GM19455 (cell line): ENCODE measurements at regions not wholly inside any gene's neighbourhood (a gene's known extent, or its start where the extent isn't known, plus 50 kb on each side); places are given as distances from the start of the nearest gene placed in this dataset.
A peak's percentile ranks its signal among the peaks of the same experiment; 100 is the strongest.

ENCODE experiments used
- ATAC-seq: cut with Tn5 transposase; IDR thresholded peaks from one replicate; pipeline ENCODE4 v1.9.1; 2021; ENCODE audit not compliant: unreplicated experiment

DNA sequence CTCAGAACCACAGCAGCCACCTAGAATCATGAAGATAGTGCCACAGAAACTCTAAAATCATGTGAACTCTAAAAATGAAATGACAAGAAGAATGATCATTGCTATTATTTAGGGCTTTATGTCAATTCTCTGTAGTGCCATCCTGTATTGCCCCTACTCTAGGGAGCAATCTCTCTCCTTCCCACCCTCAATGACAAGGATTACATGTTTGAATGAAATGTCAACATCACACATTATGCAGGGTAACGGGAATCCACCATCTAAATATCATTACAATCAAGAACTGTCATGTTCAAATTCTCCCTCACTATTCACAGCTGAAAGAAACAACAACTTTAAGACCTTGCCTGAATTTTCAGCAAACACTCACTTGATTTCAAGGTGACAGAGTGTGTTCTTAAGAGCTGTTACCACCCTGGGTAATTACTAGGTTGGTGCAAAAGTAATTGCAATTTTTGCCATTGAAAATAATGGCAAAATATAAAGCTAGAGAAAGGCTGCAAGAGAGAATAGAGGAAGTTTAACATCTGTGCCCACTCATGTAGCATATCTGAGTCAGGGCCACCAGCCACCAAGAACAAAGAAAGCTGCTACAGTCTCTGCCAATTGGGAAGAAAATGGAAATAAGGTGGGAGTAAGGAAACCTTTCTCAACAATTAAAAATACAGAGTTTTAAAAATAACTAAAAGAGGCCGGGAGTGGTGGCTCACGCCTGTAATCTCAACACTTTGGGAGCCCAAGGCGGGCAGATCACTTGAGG, 112.8 kb upstream of the PSMD7 start:
- no peak for ATAC-seq

DNA sequence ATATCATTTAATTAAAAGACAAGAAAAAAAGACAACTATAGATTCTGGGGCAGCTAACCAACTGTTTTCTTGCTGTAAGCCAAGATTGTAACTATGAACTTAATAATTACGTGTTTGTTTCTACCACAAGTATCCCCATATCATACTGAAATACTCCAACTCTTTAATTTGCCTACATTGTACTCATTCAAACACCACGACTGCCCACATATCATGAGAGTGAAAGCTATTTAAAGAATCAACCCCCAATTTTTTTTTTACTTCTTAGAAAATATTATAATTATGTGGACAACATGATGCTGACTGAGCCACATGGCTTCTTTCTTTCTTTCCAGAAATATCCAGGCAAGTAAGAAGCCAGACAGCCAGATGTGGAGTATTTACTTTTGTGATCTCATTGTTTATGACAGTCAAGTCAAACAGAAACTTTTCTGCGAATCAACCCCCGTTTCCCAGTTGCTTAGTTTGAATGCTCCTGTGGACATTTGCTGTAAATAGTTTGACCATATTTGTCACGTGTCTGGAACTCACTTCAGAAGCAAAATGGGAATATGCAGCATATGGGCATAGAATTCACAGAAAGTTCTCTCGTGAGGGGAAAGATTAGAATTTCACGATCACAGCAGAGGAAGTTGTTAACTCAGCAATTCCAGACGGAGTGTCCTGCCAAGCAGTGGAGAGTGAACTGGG, 126.8 kb upstream of the PSMD7 start:
- ATAC-seq = no peak

DNA sequence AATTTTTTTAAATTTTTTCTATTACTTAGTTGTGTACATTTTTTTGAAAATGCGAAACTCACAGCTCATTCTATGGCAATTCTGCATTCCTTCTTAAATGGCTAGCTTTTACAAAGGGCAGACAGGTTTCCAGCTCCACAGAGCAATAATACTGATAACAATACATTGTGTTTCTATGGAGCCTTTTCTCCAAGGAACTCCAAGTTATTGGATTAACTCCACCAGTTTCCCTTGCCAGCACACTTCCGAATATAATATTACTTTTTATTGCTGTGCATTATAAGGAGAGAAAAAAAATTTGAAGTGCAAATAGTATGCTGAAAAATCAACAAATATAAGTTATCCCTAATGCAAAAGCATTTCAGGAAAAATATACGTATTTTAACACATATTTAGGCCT, 127.5 kb upstream of the PSMD7 start:
- no peak for ATAC-seq

DNA sequence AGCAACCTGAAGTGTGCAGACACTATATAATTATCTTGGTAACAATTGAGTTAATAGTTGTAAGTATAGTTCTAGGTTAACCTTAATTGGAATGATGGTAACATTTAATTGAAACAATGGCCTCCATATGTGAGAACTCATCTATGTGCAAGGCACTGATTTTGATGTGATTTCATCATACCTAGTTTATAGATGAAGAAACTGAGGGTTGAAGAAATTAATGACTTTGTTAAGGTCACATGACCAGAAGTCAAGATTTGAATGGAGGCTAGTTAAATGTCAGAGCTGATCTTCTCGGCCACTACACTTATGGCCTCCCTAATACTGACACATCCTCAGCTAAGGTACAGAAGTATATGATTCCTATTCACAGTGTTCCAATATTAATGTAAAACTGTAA, 128.2 kb upstream of the PSMD7 start:
- ATAC-seq = no peak

DNA sequence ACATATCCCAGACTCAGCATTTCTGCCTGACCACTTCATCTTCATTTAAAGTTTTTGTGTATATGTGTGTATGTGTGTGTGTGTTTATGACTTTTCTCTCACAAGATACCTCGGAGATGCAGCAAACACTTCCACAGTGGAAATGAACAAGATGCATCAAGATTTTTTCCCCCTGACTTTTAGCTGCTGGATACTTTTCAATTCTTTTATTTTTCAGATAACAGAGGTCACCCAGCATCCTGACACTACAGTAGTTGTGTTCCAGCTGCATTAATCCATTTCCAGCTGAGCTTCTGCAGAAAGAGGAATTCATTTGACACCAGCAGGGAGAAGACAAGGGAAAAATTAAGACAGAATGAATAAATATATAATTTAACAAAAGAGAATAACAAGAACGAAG, 130.2 kb upstream of the PSMD7 start:
- no peak for ATAC-seq

DNA sequence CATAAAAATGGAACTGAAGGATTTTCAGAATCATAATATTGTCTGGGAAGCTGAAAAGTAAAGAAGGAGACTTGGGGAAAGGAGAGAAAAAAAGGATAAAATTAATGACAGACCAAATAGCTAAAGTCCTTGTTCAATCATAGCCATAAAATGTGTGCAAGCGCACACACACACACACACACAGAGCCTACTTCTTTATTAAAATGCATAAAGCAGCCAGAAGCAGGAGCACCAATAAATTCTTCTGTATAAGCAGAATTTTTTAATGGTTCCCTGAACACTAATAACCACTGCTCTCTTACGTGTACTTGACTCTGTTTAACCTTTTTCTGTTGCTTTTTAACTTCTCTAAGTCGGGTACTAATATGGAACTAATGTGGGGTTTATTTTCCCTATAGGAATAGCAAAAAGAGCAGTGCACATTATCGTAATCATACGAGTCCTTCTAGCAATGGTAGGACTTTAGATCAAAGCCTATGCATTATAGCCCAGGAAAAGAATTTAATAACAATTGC, 131.0 kb upstream of the PSMD7 start:
- ATAC-seq = no peak

DNA sequence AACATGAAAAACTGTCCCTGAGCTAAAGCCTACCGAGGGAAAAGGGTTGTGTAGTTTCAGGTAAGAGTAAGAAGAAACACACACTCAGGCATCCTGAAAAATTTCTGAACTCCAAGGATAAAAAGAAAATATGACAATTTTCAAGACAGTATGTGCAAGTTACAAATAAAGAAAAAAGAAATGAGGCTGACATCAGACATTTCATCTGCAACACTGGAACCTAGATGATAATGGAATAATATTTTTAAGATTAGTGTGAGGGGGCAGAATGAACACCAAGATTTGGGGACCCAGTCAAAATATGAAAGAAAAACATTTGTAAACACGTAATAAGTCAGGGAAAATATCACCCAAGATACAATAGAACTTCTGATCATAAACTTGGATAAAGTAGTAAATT, 135.9 kb upstream of the PSMD7 start:
- no peak for ATAC-seq

DNA sequence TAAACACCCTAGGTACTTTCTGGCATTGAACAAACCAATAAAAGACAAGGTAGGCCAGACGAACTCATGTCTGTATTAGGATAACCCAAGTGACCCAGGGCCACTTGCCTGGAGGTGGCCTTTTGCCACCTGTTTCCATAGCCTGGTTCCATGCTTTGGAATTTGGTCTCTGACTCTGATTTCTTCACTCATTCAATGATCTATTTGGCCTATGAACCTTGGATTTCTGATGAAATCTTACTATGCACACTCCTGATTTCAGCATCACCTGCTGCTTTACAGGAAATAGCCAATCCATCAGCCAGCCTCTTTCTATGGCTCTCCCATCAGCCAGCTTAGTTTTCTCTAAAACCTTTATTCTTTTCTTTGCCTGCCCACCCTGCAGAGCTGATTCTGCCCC, 142.8 kb upstream of the PSMD7 start:
- ATAC-seq = no peak

DNA sequence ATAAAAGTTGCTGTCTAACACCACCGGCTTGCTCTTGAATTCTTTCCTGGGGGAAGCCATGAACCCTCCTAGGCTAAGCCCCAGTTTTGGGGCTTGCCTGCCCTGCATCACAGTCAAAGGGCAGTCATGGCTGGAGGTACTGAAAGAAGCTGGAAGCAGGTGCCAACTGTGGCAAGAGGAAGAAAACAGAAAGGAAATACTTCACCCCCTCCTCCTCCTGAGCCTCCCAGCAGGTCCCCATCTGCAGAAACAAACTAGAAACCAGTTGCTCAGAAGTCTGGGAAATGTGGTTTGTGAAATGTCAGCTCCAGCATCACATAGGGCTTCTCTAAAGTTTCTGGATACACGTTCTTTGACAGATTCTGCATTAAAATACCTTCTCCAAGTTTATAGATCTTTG, 150.0 kb upstream of the PSMD7 start:
- ATAC-seq = no peak

DNA sequence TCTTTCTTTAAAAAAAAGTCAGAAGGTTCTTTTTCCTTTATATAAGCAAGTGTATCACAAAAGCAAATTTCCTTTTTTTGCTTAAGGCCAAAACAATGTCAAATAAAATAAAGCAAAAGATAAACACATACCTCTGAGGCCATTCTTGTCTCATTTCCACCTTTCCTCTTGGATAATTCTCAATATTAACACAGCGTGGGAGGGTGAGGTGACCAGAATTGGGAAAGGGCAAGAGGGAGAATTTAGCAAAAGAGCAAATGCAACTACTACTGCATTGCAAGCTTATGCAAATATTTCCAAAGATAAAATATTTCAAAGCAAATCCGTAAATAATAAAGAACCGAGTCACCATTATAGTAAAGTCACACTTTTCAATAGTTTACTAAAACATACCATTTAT, 153.4 kb upstream of the PSMD7 start:
- ATAC-seq = no peak

DNA sequence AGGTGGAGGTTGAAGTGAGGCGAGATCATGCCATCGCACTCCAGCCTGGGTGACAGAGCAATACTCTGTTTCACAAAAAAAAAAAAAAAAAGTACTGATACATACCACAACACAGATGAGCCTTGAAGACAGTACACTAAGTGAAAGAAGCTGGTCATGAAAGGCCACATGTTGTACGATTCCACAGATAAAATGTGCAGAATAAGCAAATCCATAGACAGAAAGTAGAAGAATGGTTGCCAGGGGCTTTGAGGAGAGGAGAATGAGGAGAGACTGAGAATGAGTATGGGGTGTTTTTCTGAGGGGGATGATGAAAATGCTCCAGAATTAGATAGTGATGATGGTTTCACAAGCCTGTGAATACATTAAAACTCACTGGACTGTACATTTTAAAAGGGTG, 155.6 kb upstream of the PSMD7 start:
- ATAC-seq = no peak

DNA sequence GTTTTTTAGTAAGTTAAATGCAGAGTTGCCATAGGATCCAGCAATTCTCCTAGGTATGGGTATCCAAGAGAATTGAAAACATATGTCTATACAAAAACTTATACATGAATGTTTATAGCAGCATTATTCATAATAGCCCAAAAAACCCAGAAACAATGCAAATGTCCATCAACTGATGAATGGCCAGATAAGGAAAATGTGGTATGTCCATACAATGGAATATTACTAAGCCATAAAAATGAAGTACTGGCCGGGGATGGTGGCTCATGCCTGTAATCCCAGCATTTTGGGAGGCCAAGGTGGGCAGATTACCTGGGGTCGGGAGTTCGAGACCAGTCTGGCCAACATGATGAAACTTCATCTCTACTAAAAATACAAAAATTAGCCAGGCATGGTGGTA, 156.1 kb upstream of the PSMD7 start:
- ATAC-seq = no peak

DNA sequence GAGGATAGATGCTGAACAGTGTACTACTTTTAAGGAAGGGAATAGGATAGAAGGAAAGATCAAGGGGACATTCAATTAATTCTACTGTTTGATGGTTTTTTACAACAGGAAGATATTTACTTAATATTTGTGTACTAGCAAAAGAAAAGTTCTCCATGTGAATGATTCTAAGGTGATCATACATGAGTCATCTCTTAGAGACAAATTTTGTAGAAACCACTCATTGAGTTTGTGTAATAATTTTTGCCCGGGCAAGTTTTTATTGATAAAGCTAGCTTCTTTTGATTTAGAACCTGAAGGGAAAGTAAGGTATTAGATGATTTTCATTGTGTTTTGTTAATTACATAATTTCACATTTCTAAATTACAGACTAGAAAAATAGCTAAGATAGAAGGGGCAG, 172.8 kb upstream of the PSMD7 start:
- ATAC-seq = no peak

DNA sequence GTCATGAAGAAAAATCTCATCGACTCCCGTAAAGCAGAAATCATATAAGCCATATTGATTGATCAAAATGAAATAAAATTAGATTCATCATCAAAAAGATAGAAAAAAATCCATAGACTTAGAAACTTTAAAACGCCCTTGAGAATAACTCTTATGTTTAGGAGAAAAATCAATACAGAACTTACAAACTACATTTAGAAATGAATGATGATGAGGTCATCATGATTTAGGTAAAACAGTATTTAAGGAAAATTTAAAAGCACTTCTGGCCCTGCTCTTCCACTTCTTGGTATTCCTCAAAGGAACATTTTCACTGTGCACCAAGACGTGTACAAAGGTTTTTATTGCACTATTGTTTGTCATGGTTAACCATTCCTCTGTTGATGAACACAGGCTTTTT, 173.4 kb upstream of the PSMD7 start:
- ATAC-seq = no peak

DNA sequence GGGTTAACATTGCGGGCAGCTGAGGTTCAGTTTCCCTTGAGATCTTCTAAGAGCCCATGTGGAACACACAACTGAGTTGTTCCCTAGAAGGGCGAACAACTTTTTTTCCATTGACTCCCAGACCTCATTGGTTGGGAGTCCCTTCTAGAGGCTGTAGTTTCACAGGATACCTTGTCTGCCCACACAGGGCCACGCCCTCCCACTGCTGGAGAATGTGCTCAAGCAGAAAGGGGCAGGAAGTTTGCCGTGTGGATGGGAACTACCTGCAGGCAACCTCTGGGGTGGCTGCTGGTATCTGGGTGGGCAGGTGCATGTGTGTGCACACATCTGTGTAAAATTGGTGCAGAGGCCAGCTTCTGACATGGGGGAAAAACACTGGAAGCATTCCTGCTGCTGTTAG, 178.8 kb upstream of the PSMD7 start:
- no peak for ATAC-seq

DNA sequence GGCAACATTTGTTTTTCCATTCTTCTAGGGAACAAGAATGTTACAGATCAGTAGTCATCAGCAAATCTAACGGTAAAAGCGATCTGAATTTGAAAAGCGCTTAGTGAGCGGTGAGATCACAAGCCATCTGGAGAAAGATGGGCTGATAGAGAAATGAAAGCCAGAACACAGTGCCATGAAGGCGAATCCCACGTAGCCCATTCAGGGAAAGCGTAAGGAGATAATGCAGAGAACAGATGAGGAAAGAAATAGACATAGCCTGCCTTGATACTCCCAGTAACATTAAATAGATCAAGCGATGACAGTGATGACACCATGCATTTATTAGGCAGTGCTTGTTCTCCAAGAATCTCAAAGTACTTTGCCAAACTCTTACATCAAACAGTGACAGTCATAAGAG, 183.1 kb upstream of the PSMD7 start:
- no peak for ATAC-seq

DNA sequence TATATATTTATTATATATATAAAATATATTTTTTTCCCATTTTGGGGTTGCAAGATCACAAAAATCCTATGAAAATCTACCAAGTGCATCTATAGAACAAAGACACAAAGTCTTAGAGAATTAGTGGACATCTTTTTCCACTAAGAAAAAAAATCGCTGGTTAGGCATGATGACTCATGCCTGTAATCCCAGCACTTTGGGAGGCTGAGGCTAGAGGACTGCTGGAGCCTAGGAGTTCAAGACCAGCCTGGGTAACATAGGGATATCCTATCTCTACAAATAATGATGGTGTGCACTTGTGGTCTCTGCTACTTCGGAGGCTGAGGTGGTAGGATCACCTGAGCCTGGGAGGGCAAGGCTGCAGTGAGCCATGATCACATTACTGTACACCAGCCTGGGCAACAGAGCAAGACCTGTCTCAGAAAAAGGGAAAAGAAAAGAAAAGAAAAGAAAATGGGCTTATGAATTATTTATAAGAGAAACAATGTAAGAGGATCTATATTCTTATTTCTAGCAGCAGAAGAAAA, 185.1 kb upstream of the PSMD7 start:
- no peak for ATAC-seq

DNA sequence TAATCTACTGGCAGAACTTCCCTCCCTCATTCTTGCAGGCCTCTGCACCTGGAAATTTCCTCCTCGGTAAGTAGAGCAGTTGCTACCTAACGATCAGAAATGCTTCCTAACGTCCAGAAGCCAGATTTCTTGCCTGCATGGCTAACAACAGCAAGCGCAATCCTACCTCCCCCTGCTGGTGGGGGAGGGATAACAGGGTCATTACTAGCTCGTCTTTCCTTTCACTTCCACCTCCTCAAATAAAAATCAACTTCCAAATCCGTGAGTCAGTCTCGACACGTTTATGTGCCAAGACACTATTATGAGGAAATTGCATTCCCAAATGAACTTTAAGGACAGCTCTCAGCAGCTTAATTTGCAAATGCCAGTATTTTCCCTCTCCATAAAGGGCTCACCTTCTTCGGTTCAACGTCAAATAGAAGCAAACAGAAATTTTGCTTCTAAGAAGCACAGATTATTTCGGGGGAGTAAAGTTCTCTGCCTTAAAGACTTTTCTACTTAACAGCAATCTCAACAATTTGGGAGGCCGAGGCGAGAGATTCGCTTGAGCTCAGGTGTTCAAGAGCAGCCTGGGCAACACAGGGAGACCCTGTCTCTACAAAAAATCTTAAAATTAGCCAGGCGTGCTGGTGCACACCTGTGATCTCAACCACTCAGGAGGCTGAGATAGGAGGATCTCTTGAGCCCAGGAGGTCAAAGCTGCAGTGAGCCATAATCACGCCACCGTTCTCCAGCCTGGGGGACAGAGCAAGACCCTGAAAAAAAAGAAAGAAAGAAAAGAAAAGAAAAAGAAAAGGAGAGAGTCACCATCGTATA, 188.6 kb upstream of the PSMD7 start:
- peak; percentile 68 for ATAC-seq

DNA sequence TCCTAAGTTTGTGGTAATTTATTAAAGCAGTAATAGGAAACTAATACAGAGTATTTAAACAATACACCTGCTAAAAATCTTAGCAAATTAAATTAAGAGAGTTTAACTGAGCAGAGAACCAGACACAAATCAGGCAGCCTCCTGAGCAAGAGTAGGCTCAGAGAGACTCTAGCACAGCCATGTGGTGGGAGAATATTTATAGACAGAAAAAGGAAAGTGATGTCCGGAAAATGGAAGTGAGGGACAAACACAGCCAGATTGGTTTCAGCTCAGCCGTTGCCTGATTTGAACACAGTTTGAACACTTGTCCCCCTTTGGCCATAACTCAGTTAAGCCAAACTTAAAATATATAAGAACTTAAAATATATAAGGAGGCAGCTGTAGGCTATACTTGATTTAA, 192.6 kb upstream of the PSMD7 start:
- no peak for ATAC-seq

DNA sequence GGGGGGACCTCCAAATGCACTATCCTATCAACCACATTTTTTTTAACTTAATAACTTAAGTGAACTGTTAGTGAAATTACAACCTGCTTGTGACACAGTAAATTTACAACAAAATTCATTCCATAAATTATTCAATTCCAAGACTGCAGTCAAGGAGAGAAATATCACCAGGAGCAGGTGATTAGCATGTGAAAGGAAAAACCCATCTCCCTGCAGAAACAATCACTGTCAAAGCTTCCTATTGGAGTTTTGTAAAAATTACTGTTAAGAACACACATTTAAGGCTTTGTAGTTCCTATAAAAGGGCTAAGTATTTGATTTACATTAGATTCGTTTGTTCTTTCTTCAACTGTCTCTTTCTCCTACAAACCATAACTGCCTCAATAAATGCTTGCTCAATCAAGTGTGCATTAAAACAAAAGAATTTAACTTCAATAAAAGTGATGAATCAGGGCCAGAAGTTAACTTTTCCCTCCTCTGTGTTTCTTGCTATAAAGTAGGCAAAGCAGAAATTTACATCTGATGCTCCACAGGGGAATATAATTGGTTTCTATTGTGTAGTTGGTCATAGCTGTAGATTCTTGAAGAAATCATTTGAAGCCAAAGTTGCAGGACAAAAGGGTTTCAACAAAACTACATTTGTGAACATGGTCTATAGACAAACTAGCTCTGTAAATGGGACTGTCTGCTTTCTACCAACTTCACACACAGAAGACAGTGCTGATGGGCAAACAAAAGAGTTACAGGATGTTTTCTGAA, 195.1 kb upstream of the PSMD7 start:
- no peak for ATAC-seq
